NCI-H2196 treated with DMSO at 0.1 percent for 48 hours (cell line): ENCODE measurements at regions not wholly inside any gene's neighbourhood (a gene's known extent, or its start where the extent isn't known, plus 50 kb on each side); places are given as distances from the start of the nearest gene placed in this dataset.
"Not testable (repeated sequence)": the region's sequence is repeated elsewhere in the genome, so short reads cannot be mapped to it uniquely, and the experiment has no call there.

Experiments
- DNase-seq: peaks from one replicate; lab custom pipeline; 2025; ENCODE audit not compliant: unreplicated experiment; lab: John Stamatoyannopoulos, UW

DNA sequence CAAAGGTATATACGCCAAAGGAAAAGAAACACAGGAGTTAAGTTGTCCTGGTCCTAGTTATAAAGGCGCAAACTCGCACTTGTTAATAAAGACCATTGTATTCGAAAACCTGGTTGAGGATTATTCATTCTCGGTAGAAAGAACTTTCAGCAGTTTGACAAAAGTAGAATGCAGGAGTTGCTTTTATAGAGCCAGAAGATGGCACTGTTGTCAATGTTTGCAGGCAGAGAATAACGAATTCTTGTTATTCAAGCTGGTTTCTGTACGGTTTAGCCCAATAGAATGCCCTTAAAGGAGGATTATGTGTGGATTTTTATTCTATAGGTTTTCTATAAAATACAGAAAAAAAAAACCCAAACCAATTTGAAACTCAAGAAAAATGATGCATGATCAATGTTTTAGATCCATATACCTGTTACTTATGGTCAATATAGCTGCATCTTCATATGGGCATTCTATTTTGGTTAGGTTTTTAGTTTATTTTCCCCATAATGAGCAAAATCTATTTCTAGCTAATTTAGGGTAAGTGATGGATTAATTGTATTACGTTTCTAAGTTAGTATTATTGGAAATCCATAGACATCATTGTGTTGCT lies 510.3 kb downstream of the PLCL1 start:
- DNase-seq, result peak; percentile 34

DNA sequence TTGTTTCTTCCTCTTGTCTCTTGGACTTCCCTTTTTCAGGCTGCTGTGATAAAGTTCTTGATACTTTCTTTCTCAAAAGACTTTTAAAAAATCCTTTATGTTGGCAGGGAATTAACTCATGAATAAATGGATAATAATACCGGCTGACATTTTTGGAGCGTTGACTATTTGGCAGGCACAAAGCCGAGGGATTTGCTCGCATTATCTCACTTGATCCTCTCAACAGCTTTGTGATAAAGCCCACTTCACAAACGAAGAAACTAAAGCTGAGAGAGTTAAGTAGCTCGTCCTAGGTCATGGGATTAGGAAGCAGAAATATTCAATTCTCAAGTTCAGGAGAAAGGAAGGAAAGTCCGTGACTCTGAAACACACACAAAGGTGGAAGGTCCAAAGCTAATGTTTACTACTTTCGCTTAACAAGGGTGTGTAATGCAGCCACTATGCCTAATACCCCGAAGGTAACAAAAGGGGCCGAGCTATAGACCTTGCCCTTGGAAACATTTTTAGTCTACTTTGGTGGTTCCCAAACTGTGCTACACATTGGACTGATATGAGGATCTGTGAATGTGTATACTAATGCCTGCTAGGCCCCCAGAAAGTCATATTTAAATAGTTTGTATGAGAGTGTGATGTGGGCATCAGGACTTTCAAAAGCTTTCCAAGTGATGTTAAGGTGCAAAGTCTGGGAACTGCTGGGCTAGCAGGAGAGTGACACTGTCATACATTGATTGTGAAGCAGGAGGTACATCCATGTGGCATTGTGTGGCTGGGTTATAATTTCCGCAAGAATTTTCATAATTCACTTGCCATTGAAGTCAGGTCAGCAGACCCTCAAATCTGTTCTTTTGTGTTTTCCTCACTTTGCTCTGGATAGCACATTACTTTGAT lies 508.4 kb downstream of the PLCL1 start:
- DNase-seq, result no peak

DNA sequence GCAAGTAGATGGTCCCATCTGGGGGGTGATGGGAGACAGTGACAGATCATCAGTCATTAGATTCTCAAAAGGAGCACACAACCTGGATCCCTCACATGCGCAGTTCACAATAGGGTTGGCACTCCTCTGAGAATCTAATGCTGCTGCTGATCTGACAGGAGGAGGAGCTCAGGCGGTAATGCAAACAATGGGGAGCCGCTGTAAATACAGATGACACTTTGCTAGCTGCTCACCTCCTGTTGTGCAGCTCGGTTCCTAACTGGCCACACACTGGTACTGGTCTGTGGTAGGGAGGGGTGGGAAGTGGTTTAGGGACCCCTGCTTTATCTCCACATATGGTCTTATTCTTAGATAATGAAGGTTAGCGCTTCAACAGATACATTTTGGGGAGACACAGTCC lies 506.6 kb downstream of the PLCL1 start:
- no peak for DNase-seq

DNA sequence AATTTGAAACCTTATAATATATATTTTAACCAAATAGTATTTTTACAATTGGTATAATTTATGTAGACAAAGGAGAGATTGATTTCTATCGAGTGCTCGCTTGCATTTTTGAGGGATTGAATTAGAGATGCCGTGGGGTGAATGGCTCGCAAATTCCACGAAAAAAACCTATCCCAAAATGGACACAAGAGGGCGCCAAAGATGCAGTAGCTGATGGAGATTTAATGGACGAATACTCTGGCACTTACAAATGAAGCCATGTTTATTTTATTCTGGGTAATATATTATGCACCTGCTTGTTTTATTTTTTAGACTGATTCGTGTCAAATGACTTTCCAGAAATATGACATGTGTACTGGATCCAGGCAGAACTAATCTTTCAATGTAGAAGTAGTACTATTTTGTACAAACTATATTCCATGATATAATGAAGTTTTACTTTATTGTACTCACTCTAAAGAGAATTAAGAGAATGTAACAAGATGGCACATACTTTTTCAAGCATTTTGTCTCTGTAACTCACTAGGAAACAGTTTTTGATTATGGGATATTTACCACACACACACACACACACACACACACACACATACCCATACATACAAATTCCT lies 505.4 kb downstream of the PLCL1 start:
- peak; percentile 21 for DNase-seq

DNA sequence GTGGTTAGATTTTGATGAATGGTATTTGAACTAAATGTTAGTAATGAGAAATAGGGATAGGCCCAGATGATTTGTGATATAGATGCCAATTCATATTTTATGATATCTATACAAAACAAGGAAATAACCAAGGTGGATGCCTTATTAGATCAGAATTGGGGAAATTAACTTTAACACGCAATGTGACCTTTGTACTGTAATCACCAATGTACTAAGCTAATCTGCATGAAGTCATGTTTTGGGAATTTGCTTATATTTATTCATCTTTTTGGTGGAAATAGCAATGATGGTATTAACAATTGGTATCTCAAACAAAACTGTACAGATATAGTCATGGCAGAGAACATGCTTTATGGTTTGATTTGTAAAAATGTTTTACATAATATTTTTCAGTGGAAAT lies 504.7 kb downstream of the PLCL1 start:
- no peak for DNase-seq

DNA sequence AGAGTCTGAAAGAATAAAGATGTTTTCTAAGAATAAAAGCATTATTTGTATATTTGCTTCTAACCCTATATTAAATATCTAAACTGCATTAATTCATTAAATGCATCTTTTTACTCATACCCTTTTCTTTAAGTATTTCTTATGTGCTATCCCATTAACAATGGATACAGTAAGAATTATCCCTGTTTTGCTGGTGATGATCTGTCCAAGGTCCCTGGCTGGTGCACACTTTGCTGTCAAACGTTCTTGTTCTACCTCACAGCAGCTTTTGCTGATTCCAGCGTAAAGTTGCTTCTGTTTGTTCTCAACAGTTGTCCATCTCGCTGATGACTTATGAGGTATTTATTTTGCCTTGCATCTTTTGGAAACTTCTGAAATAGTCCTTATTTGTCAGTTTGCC lies 504.0 kb downstream of the PLCL1 start:
- DNase-seq, result no peak

DNA sequence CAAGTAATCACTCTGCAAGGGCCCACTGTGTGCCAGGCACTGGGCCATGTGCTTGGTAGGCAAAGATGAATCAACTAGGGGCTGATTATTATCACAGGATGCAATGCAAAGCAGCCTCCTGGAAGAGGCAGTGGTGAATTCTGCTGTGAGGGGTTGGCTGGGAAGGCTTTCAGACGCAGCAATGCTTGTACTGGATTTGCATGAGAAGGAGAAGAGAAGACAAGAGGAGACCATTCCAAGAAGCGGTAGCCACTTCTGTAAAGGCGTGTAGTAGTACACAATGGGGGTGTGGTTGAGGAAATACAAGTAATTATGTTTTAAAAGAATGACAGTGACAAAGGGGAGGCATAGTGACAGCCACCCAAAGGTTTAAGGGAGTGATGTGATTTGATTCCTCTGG lies 502.7 kb downstream of the PLCL1 start:
- DNase-seq, result no peak

DNA sequence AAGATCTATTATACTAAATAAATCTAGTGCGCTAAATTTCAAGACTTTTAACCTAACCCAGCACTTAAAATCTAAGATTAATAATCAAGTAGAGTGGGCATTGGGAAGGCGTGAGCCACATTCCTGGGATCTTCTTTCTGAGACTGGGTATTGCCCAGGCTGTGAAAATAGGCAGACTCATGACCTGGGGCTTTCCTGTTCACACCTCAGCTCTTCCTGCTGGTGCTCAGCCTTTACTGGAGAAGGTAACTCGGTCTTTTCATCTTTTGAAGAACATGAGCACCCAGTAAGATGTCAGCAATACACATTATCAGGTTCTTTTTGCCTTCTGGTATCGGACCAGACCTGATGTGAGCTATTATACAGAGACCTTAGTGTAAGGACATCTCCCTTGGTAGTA lies 500.5 kb downstream of the PLCL1 start:
- no peak for DNase-seq

DNA sequence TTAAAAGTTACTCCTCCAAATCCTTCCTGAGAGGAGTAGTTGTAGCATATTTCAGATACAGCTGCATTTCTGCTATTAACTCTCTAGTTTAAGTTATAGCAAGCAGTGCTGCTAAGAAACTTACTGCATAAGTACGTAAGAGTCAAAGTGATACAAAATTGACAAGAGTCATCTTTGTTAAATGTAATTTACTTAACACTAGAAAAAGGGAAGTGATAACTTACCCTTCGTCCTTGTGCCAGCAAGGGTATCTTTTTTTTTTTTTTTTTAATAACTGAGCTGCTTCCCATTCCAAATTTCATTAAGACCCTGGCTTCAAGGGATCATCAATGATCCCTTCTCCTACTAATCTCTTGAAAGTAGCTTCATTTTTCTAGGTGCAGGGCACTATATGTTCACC lies 493.0 kb downstream of the PLCL1 start:
- DNase-seq, result no peak

DNA sequence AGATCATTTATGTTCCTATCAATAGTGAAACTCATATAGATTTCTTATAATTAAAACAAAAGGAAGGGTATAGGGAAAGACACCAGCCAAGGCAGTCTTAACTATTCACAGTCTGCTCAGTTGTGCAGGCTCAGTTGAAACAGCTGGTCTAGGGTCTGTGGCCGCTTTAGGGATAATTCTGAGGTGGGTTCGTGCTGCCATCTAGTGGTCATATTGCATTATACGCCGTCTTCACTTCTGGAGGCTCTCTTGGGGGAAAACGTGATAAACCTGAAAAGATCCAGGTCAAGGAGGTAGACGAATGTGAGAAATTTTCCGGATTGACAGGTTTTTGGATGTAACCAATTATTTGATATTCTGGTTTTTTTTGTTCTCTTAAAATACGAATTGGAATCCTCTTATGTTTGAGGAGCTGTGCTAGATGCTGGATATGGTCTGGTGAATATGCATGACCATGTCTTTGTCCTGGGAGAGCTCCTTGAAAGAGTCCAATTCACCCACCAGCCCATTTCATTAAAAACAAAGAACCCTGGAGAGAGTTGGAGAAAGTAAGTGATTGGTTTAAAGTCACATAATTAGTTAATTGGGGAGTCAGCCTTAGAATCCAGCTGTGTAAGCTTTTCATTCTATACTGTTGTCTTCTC lies 492.4 kb downstream of the PLCL1 start:
- peak; percentile 7 for DNase-seq

DNA sequence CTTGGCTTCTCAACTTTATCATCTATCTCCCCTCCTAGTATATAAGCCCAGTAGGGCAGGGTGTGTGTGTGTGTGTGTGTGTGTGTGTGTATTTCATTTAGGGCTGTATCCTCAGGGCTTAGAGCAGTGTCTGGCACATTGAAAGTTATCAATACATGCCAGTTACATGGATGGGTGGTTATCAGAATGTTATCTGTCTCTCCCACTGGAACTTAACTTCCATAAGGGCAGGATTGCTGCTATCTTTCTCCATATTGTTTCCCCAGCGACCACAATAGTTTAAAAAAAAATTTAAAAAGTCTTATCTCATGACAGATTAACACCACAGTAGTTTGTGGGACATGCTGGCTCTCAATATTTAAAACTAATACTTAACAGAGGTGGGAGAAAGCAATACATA lies 488.9 kb downstream of the PLCL1 start:
- DNase-seq, result no peak

DNA sequence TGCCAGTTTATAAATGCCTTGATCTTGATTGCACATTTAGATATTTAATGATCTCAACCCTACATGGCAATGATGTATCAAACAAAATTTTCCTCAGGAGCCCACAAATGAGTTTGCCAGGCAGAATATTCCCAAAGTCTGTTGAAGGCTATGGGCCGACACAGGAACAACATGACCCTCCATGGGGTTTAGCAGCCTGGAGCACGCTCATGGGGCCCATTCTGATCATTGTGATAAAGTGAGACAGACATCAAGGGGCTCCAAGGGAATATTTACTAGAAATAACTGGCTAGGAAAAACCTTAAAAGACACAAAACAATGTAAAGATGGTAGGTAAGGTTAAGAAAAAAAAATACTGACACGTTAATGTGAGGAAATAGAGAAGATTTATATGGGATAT lies 485.4 kb downstream of the PLCL1 start:
- DNase-seq, result no peak

DNA sequence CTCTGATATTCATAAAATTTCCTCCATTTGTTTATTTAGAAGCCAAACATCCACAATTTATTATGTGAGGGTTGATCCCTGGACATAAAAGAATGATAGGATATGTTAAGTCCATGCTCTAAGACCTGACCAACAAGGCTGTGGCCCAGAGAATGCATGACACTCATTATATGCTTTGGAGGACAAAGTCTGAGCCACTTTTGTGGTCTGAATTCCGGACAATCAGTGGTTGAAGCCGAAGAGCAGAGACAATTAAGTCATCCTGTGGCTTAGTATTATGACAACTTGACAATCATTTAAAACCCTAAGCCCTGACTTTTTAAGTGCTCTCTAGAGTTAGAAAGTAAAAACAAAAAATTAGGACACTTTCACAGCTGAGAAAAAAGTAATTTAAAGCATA lies 483.3 kb downstream of the PLCL1 start:
- DNase-seq, result no peak

DNA sequence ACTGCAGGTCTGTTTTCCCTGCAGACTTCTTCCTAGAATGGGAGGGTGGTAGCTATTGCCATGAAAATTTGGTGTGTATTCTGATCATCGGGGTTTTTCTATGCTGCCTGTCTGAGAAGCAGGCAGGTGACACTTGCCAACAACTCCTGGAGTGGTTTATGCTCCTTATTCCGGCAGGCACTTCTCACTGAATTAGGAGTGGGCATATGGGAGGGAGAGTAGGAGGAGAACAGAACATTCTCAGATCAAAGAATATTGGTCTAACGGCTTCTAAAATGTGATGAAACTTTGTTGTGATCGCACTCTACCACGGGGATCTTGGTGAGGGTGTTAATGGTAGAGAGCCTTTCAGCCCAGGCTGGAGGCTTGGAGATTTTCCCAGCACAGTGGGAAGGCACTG lies 480.8 kb downstream of the PLCL1 start:
- no peak for DNase-seq

DNA sequence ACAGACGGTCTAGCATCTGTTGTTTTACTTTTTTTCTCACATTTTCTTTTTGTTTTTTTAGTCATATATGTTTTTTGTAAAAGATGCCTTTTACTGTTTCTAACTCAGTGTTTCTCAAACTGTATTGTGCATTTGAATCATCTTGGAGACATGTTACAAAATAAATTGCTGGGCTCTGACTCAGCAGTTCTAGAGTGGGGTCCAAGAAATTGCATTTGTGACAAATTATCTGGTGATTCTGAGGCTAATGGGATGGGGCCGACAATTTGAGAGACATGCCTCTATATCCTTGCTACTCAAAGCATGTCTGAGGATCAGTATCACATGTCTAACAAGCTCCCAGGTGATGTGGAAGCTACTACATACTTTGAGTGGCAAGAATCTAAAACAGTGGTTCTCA lies 478.8 kb downstream of the PLCL1 start:
- no peak for DNase-seq

DNA sequence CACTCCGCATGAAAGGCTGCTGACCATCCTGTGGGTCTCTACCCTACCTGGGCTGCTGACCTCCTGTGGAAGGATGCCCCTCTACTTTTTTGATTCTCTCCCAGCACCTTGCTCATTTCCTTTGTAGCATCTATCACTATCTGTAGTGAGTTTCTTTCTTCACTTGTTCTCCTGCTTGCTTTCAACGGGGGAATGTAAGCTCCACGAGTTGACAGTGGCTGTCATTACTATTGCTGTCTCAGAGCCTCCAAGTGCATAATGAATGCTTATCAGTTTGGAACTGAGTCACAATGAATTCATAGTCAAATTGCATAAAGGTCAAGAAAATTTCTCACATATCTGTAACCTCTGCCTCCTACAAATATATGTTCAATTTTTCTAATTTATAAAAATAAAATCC lies 477.7 kb downstream of the PLCL1 start:
- no peak for DNase-seq

DNA sequence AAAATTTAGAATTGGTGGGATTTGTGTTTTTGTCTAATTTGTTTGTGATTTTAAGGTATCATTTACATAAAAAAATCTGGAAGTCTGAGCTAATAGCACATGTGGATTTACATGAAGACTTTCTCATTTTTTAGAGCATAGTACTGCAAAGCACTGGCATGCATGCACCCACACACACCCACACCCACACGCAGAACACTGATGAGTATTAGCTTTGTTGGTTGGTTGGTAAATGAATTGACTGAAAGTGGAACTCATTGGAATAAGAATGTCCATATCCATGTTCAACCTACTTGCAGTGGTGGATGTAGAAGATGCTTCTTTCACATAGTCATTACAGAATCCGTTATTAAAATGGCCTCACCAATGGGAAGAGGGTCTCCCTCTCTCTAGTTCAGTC lies 475.8 kb downstream of the PLCL1 start:
- no peak for DNase-seq

DNA sequence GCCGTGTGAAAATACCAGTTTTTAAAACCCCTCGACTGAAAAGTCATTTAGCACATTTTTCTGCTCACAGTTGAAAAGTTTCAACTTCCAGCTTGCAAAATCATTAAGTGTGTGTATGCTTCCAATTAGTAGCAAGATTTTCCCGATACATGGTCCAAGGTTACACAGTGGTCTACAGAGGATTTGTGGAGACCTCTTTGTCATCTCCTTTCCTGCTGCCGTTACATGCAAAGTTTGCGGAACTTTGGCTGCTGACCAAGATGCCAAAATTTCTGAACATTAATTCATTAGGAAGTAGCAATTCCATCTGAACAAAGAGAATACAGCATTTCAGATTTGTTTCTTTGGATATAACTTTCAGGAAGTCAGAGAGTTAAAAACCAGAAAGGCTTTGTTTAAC lies 474.6 kb downstream of the PLCL1 start:
- no peak for DNase-seq

DNA sequence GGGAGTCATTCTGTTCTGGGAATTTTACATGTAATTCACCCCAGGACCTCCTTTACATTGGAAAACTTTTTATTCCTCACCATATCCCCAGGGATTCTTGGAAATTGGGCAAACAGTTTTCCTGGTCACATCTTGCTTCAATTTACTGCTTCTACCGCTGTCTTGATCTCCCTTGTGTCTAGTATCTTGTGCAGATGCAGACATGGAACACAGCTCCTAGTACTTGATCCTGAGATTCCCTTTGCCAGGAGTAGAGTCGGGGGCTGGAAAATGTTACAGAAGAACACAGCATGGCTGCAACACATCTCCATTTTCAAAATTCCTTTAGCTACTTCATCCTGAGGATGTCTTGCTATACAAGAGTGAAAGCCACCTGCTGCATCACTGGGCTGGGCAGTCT lies 472.8 kb downstream of the PLCL1 start:
- DNase-seq, result no peak

DNA sequence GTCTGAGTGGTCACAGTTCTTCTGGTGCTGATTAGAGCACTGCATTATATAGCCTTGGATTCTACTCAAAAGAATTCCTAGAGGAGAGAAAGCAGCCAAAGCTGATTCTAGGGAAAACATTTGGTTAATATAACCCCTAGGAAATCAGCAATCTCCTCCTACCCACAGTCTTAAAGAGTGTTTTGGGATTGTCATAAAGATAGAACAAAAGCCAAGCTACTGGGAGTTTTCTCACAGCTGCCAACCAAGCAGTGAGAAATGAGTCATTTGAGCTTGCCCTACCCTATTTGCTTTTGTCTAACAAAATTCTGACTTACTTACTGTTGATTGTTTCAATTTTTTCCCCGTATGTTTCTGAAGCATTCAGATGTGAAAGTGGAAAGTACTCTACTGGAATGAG lies 469.3 kb downstream of the PLCL1 start:
- DNase-seq, result no peak

DNA sequence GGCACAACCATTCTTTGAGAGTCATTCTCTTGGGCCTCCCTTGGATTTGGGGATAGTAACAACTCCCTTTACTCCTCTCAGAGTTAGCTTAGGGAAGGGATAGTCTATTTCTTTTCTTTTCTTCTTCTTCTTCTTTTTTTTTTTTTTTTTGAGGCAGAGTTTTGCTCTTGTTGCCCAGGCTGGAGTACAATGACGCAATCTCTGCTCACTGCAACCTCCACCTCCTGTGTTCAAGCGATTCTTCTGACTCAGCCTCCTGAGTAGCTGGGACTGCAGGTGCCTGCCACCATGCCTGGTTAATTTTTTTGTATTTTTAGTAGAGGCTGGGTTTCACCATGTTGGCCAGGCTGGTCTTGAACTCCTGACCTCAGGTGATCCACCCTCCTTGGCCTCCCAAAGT lies 465.8 kb downstream of the PLCL1 start:
- not testable (repeated sequence) for DNase-seq

DNA sequence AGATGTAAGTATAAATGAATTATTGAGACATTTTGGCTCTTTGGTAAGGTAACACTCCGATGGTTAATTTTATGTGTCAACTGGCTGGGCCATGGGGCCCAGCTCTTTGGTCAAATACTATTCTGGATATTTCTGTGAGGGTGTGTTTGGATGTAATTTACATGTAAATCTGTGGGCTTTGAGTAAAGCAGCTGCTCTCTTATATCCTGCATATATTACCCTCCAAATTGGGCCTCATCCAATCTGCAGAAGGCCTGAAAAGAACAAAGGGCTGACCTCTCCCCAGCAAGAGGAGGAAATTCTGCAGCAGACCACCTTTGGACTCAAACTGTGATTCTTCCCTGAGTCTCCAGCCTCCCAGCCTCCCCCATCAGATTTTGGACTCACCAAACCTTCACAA lies 464.1 kb downstream of the PLCL1 start:
- DNase-seq, result no peak
